Osteocyte (in vitro differentiated cells): ENCODE measurements at regions not wholly inside any gene's neighbourhood (a gene's known extent, or its start where the extent isn't known, plus 50 kb on each side); places are given as distances from the start of the nearest gene placed in this dataset.

Experiments
- DNase-seq: peaks from one replicate; pipeline ENCODE4 v3.0.0; 2021; ENCODE audit warnings: mixed read lengths; ENCODE audit not compliant: unreplicated experiment; ENCODE audit errors: extremely low spot score
- H3K27ac Mint-ChIP-seq: one replicate; pipeline ENCODE4 v1.8.0; 2021; ENCODE audit warnings: mild to moderate bottlenecking, mixed read lengths; ENCODE audit not compliant: unreplicated experiment
- H3K27me3 Mint-ChIP-seq: one replicate; pipeline ENCODE4 v1.8.0; 2021; ENCODE audit warnings: mixed read lengths; ENCODE audit not compliant: unreplicated experiment
- H3K36me3 Mint-ChIP-seq: one replicate; pipeline ENCODE4 v1.8.0; 2021; ENCODE audit warnings: mixed read lengths; ENCODE audit not compliant: unreplicated experiment
- H3K4me1 Mint-ChIP-seq: one replicate; pipeline ENCODE4 v1.8.0; 2021; ENCODE audit warnings: mixed read lengths; ENCODE audit not compliant: unreplicated experiment
- H3K4me3 Mint-ChIP-seq: one replicate; pipeline ENCODE4 v1.8.0; 2021; ENCODE audit warnings: mild to moderate bottlenecking, moderate library complexity, mixed read lengths; ENCODE audit not compliant: unreplicated experiment
- H3K9me3 Mint-ChIP-seq: one replicate; pipeline ENCODE4 v1.8.0; 2021; ENCODE audit warnings: mixed read lengths; ENCODE audit not compliant: unreplicated experiment
- CTCF ChIP-seq: fragments of 200-600 bp; sonication (generic); IDR thresholded peaks from 2 replicates; pipeline ENCODE4 v1.5.0; 2021; ENCODE audit warnings: antibody characterized with exemption, mild to moderate bottlenecking, moderate library complexity

- H3K27me3 Mint-ChIP-seq: no peaks in the 10 kb centered on the region
- H3K36me3 Mint-ChIP-seq: no peaks in the 10 kb centered on the region
- DNase-seq: no peak
- no peak for TF ChIP-seq CTCF
- no peaks in the 10 kb centered on the region for H3K9me3 Mint-ChIP-seq
- H3K27ac Mint-ChIP-seq: no peak overlapping the region
- H3K4me3 Mint-ChIP-seq: no peak overlapping the region
- H3K4me1 Mint-ChIP-seq: peaks cover 11% of the 10 kb centered on the region
Observed at GRCh38 chr1:224518528-224518927, 83.9 kb upstream of the WDR26 start.

GRCh38 chr1:224519874-224520273, 85.3 kb upstream of the WDR26 start:
- H3K27me3 Mint-ChIP-seq: no peaks in the 10 kb centered on the region
- H3K4me1 Mint-ChIP-seq: peaks cover 10% of the 10 kb centered on the region
- H3K36me3 Mint-ChIP-seq: no peaks in the 10 kb centered on the region
- TF ChIP-seq CTCF: no peak
- H3K9me3 Mint-ChIP-seq: no peaks in the 10 kb centered on the region
- no peak overlapping the region for H3K27ac Mint-ChIP-seq
- no peak for DNase-seq
- H3K4me3 Mint-ChIP-seq: no peak overlapping the region

- Mint-ChIP-seq H3K27me3 (no peaks in the 10 kb centered on the region), H3K36me3 (no peaks in the 10 kb centered on the region), H3K9me3 (no peaks in the 10 kb centered on the region), H3K4me1 (peaks cover 10% of the 10 kb centered on the region), H3K27ac (no peak overlapping the region), H3K4me3 (no peak overlapping the region)
- TF ChIP-seq CTCF: no peak
- DNase-seq: no peak
Observed at GRCh38 chr1:224520808-224521207, 86.2 kb upstream of the WDR26 start.

- TF ChIP-seq CTCF: no peak
- Mint-ChIP-seq H3K27ac (no peak overlapping the region), H3K27me3 (no peaks in the 10 kb centered on the region), H3K4me3 (no peak overlapping the region), H3K9me3 (no peaks in the 10 kb centered on the region), H3K36me3 (no peaks in the 10 kb centered on the region), H3K4me1 (peaks cover 10% of the 10 kb centered on the region)
- DNase-seq: no peak
Observed at GRCh38 chr1:224521904-224522734, 87.5 kb upstream of the WDR26 start.

- Mint-ChIP-seq H3K4me1 (peaks cover 8% of the 10 kb centered on the region), H3K36me3 (no peaks in the 10 kb centered on the region), H3K4me3 (no peak overlapping the region), H3K27me3 (no peaks in the 10 kb centered on the region), H3K27ac (no peak overlapping the region), H3K9me3 (no peaks in the 10 kb centered on the region)
- DNase-seq: no peak
- no peak for TF ChIP-seq CTCF
Observed at GRCh38 chr1:224523676-224524075, 89.1 kb upstream of the WDR26 start.
